Liver (tissue), 8 donors: ENCODE measurements at regions not wholly inside any gene's neighbourhood (a gene's known extent, or its start where the extent isn't known, plus 50 kb on each side); places are given as distances from the start of the nearest gene placed in this dataset.

Source experiments
- DNase-seq: peaks from one replicate; pipeline ENCODE4 v3.0.0-alpha.2; 2017; ENCODE audit warnings: low spot score
- H3K27ac ChIP-seq, 2 donors: one replicate each; pipeline ENCODE4 v1.7.0; 2013; ENCODE audit warnings: inconsistent platforms in 2 of 2, low read length in 2 of 2, control low read depth in 1 of 2, low read depth in 1 of 2, mild to moderate bottlenecking in 1 of 2
- H3K27me3 ChIP-seq, 4 donors: one replicate each; pipeline versions ENCODE4 v1.6.1 to v1.7.0; 2013; ENCODE audit warnings: low read length in 3 of 4, inconsistent platforms in 1 of 4, mild to moderate bottlenecking in 1 of 4, moderate library complexity in 1 of 4; ENCODE audit not compliant: control insufficient read depth in 4 of 4, insufficient read depth in 4 of 4
- H3K36me3 ChIP-seq, 4 donors: one replicate each; pipeline versions ENCODE4 v1.6.1 to v1.7.0; 2013; ENCODE audit warnings: low read length in 3 of 4, mild to moderate bottlenecking in 3 of 4, low read depth in 1 of 4, moderate library complexity in 1 of 4; ENCODE audit not compliant: control insufficient read depth in 4 of 4, insufficient read depth in 3 of 4
- H3K4me1 ChIP-seq, 4 donors: one replicate each; pipeline versions ENCODE4 v1.6.1 to v1.7.0; 2013; ENCODE audit warnings: low read length in 3 of 4, mild to moderate bottlenecking in 3 of 4, moderate library complexity in 1 of 4; ENCODE audit not compliant: control insufficient read depth in 4 of 4, insufficient read depth in 4 of 4
- H3K4me3 ChIP-seq, 3 donors: one replicate each; pipeline versions ENCODE4 v1.6.1 to v1.7.0; 2013; ENCODE audit warnings: low read length in 3 of 3, control low read depth in 1 of 3, low read depth in 1 of 3, mild to moderate bottlenecking in 1 of 3
- H3K9ac ChIP-seq, 2 donors: one replicate each; pipeline ENCODE4 v1.7.0; 2013; ENCODE audit warnings: low read length in 2 of 2, mild to moderate bottlenecking in 2 of 2, moderate library complexity in 2 of 2, control low read depth in 1 of 2, low read depth in 1 of 2
- H3K9me3 ChIP-seq, 4 donors: one replicate each; pipeline versions ENCODE4 v1.6.1 to v1.7.0; 2013; ENCODE audit warnings: low read length in 3 of 4; ENCODE audit not compliant: control insufficient read depth in 4 of 4
- ATF3 ChIP-seq: IDR thresholded peaks from 2 replicates; pipeline ENCODE4 v1.6.1; 2016; ENCODE audit warnings: antibody characterized with exemption
- CTCF ChIP-seq: fragments of 150-350 bp; IDR thresholded peaks from 2 replicates; pipeline ENCODE4 v1.5.1; 2017; ENCODE audit warnings: improper control_type of control experiment, low read depth, low read length; ENCODE audit not compliant: missing input control
- EGR1 ChIP-seq, 2 donors: IDR thresholded peaks; 2 replicates each; pipeline ENCODE4 v1.6.1; 2016 to 2018; ENCODE audit warnings: antibody characterized with exemption in 2 of 2, low read depth in 2 of 2
- FOXA1 ChIP-seq: IDR thresholded peaks from 2 replicates; pipeline ENCODE4 v1.6.1; 2016; ENCODE audit warnings: antibody characterized with exemption
- FOXA2 ChIP-seq: IDR thresholded peaks from 2 replicates; pipeline ENCODE4 v1.6.1; 2016; ENCODE audit warnings: antibody characterized with exemption
- GABPA ChIP-seq, 2 donors: IDR thresholded peaks in 1 of 2; conservative IDR thresholded peaks in 1 of 2; 2 replicates each; pipeline ENCODE4 v1.6.1; 2016; ENCODE audit warnings: antibody characterized with exemption in 2 of 2, mild to moderate bottlenecking in 1 of 2, moderate library complexity in 1 of 2
- HNF4G ChIP-seq: IDR thresholded peaks from 2 replicates; pipeline ENCODE4 v1.6.1; 2016; ENCODE audit warnings: antibody characterized with exemption
- JUND ChIP-seq, 2 donors: IDR thresholded peaks; 2 replicates each; pipeline ENCODE4 v1.6.1; 2016; ENCODE audit warnings: antibody characterized with exemption in 2 of 2
- MAX ChIP-seq: IDR thresholded peaks from 2 replicates; pipeline ENCODE4 v1.6.1; 2016; ENCODE audit warnings: antibody characterized with exemption
- NR2F2 ChIP-seq: IDR thresholded peaks from 2 replicates; pipeline ENCODE4 v1.6.1; 2016; ENCODE audit warnings: antibody characterized with exemption
- RAD21 ChIP-seq, 2 donors: IDR thresholded peaks; 2 replicates each; pipeline ENCODE4 v1.6.1; 2016; ENCODE audit warnings: antibody characterized with exemption in 2 of 2, mild to moderate bottlenecking in 2 of 2
- REST ChIP-seq: IDR thresholded peaks from 2 replicates; pipeline ENCODE4 v1.6.1; 2016; ENCODE audit warnings: antibody characterized with exemption, mild to moderate bottlenecking
- SP1 ChIP-seq: IDR thresholded peaks from 2 replicates; pipeline ENCODE4 v1.6.1; 2018; ENCODE audit warnings: antibody characterized with exemption, mild to moderate bottlenecking
- TAF1 ChIP-seq: conservative IDR thresholded peaks from 2 replicates; pipeline ENCODE4 v1.6.1; 2016; ENCODE audit warnings: antibody characterized with exemption, mild to moderate bottlenecking
- YY1 ChIP-seq: IDR thresholded peaks from 2 replicates; pipeline ENCODE4 v1.6.1; 2016; ENCODE audit warnings: antibody characterized with exemption, mild to moderate bottlenecking
- ZBTB33 ChIP-seq: IDR thresholded peaks from 2 replicates; pipeline ENCODE4 v1.6.1; 2016; ENCODE audit warnings: antibody characterized with exemption
- WGBS: extraction: QIAGEN DNeasy Blood & Tissue Kit; methylation state at CpG from one replicate; pipeline ENCODE4 v1.1.7; 2013; 5-methylcytosine and 5-hydroxymethylcytosine counted together
- donor health status: healthy.
- donor health status: healthy.
- donor health status: healthy.
- donor health status: healthy.
- donor health status: healthy.

- 68% methylated on average over 2 of the region's 2 CpGs for WGBS
- H3K4me3 ChIP-seq = no peak overlapping the region
These were observed 299.3 kb downstream of the CCDC85A start for GRCh38 chr2:56483081-56483480.

GRCh38 chr2:56484906-56485305, 301.1 kb downstream of the CCDC85A start:
- H3K9me3 ChIP-seq = no peaks in the 10 kb centered on the region
- H3K27me3 ChIP-seq = no peaks in the 10 kb centered on the region
- H3K36me3 ChIP-seq = no peaks in the 10 kb centered on the region
- TF ChIP-seq TAF1 (no peak), NR2F2 (no peak), ZBTB33 (no peak), FOXA1 (no peak), YY1 (no peak), HNF4G (no peak), JUND (IDR thresholded peaks at IDR 0.05) (no peak), RAD21 (IDR thresholded peaks at IDR 0.05) (no peak), REST (no peak), GABPA (IDR thresholded peaks at IDR 0.05 in 1 of 2, conservative IDR thresholded peaks at IDR 0.05 in 1 of 2) (no peak), MAX (no peak), CTCF (no peak), FOXA2 (no peak), SP1 (no peak), EGR1 (IDR thresholded peaks at IDR 0.05; ENCODE audit: low read depth in 2 of 2) (no peak), ATF3 (no peak)
- no peak overlapping the region for H3K27ac ChIP-seq
- no peak overlapping the region for H3K9ac ChIP-seq
- DNase-seq = no peak
- H3K4me1 ChIP-seq = no peaks in the 10 kb centered on the region
- H3K4me3 ChIP-seq = no peak overlapping the region

More at GRCh38 chr2:56483081-56483480, 299.3 kb downstream of the CCDC85A start:
- DNase-seq = no peak
- Histone ChIP-seq H3K27me3 (no peaks in the 10 kb centered on the region), H3K4me1 (no peaks in the 10 kb centered on the region), H3K36me3 (no peaks in the 10 kb centered on the region), H3K9me3 (no peaks in the 10 kb centered on the region), H3K27ac (no peak overlapping the region), H3K9ac (no peak overlapping the region)
- TF ChIP-seq NR2F2 (no peak), HNF4G (no peak), YY1 (no peak)
